22Rv1 (cell line): ENCODE measurements at regions not wholly inside any gene's neighbourhood (a gene's known extent, or its start where the extent isn't known, plus 50 kb on each side); places are given as distances from the start of the nearest gene placed in this dataset.

ENCODE experiments used
- ZFX ChIP-seq: fragments of 450-650 bp; IDR thresholded peaks from 2 replicates; pipeline ENCODE4 v1.6.1; 2017; ENCODE audit warnings: antibody characterized with exemption, borderline replicate concordance
- TF ChIP-seq, protein P1 (sequence below): fragments of 450-650 bp; IDR thresholded peaks from 2 replicates; pipeline ENCODE4 v1.5.1; 2017; ENCODE audit warnings: mild to moderate bottlenecking

DNA sequence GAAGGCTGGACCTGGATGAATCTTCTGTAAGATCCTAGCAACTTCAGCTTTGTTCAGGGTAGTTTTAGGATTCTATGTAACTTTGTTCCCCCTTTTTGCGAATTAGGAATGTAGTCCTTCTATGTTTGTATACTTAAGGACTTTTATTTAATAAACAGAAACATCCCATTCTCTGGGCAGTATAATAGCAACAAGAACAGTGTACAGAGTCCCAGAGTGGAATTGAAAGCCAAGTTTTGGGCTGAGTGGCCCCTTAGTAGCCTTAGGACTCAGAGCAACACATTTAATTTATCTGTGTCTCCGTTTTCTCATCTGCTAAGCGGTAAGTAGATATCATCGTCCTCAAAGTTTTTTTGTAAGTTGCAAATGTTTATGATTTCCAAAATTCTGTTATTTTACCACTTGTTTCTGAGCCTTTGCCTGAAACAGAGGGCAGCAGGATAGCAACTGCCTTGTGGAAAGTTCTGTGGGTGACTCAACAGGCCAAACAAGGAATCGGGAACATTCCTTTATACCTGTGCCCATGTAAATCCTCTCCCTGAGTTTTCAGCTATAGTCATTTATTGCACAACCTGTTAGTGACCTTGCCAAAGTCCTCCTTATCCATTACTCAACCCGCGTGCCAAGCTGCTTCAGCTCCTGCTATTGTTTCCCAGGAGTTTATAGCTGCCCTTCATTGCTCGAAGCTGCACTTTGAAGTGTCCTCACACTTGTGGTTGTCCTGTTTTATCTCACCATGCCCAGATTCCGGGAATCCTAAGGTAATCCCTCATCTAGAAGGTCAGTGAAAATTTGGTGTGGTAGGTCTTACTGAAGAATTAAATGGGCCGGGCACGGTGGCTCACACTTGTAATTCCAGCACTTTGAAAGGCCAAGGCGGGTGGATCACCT is 199.1 kb upstream of the AHR start:
- TF ChIP-seq, protein P1, sequence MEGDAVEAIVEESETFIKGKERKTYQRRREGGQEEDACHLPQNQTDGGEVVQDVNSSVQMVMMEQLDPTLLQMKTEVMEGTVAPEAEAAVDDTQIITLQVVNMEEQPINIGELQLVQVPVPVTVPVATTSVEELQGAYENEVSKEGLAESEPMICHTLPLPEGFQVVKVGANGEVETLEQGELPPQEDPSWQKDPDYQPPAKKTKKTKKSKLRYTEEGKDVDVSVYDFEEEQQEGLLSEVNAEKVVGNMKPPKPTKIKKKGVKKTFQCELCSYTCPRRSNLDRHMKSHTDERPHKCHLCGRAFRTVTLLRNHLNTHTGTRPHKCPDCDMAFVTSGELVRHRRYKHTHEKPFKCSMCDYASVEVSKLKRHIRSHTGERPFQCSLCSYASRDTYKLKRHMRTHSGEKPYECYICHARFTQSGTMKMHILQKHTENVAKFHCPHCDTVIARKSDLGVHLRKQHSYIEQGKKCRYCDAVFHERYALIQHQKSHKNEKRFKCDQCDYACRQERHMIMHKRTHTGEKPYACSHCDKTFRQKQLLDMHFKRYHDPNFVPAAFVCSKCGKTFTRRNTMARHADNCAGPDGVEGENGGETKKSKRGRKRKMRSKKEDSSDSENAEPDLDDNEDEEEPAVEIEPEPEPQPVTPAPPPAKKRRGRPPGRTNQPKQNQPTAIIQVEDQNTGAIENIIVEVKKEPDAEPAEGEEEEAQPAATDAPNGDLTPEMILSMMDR = no peak
- TF ChIP-seq ZFX = no peak
